ENCODE measurements at regions not wholly inside any gene's neighbourhood (a gene's known extent, or its start where the extent isn't known, plus 50 kb on each side); places are given as distances from the start of the nearest gene placed in this dataset.

- Histone ChIP-seq H3K9me3 (ENCODE audit: low read depth) (no peaks in the 10 kb centered on the region), H3K79me2 (ENCODE audit: insufficient read depth) (no peaks in the 10 kb centered on the region), H3K27ac (no peak overlapping the region), H3K9me2 (ENCODE audit: insufficient read depth) (no peaks in the 10 kb centered on the region), H3K27me3 (replicated peaks; ENCODE audit: insufficient read depth) (0 out of 2 replicates have a peak, but pooled peaks cover 4% of the 10 kb centered on the region), H2AFZ (no peak overlapping the region), H3K4me2 (ENCODE audit: unreplicated experiment) (no peak overlapping the region), H3F3A (ENCODE audit: insufficient read depth) (no peaks in the 10 kb centered on the region), H3K9ac (no peak overlapping the region), H3K36me3 (ENCODE audit: low read depth) (no peaks in the 10 kb centered on the region), H3K4me1 (ENCODE audit: insufficient read depth) (no peaks in the 10 kb centered on the region), H3K4me3 (no peak overlapping the region), H4K20me1 (ENCODE audit: insufficient read depth) (no peaks in the 10 kb centered on the region)
- in situ Hi-C loops (cut with MboI): no loop called here
- 57 to 59% methylated on average over 13 of the region's 13 CpGs for WGBS, 2 experiments (ENCODE audit: low coverage in 1 of 2, low lambda C conversion rate in 2 of 2, missing lambda C conversion rate in 2 of 2)
- peak; percentile 53 for DNase-seq
- TF ChIP-seq EZH2 (IDR thresholded peaks at IDR 0.05; ENCODE audit: insufficient read depth, poor library complexity, severe bottlenecking): no peak
- TF ChIP-seq EZH2phosphoT487 (IDR thresholded peaks at IDR 0.05; ENCODE audit: insufficient read depth, low read depth): no peak
Measured at GRCh38 chr6:1182722-1183521, 129.0 kb upstream of the FOXQ1 start.

GRCh38 chr6:1181939-1182605 is 129.8 kb upstream of the FOXQ1 start:
- H3K27ac ChIP-seq: no peak overlapping the region
- H2AFZ ChIP-seq: no peak overlapping the region
- no peaks in the 10 kb centered on the region for H3K4me1 ChIP-seq (ENCODE audit: insufficient read depth)
- TF ChIP-seq EZH2phosphoT487 (IDR thresholded peaks at IDR 0.05; ENCODE audit: insufficient read depth, low read depth): no peak
- no peak for TF ChIP-seq EZH2 (IDR thresholded peaks at IDR 0.05; ENCODE audit: insufficient read depth, poor library complexity, severe bottlenecking)
- H3K4me3 ChIP-seq: no peak overlapping the region
- 31 to 48% methylated on average over 4 of the region's 4 CpGs for WGBS, 2 experiments (ENCODE audit: low coverage in 1 of 2, low lambda C conversion rate in 2 of 2, missing lambda C conversion rate in 2 of 2)
- H3K27me3 ChIP-seq (replicated peaks; ENCODE audit: insufficient read depth): peaks cover 9% of the 10 kb centered on the region; the same call in 1 of the 2 replicates
- no peaks in the 10 kb centered on the region for H3F3A ChIP-seq (ENCODE audit: insufficient read depth)
- H3K9me2 ChIP-seq (ENCODE audit: insufficient read depth): no peaks in the 10 kb centered on the region
- H3K4me2 ChIP-seq (ENCODE audit: unreplicated experiment): no peak overlapping the region
- H3K79me2 ChIP-seq (ENCODE audit: insufficient read depth): no peaks in the 10 kb centered on the region
- in situ Hi-C loops (cut with MboI): no loop called here
- H3K9ac ChIP-seq: no peak overlapping the region
- H3K36me3 ChIP-seq (ENCODE audit: low read depth): no peaks in the 10 kb centered on the region
- DNase-seq: no peak
- no peaks in the 10 kb centered on the region for H3K9me3 ChIP-seq (ENCODE audit: low read depth)
- no peaks in the 10 kb centered on the region for H4K20me1 ChIP-seq (ENCODE audit: insufficient read depth)

GRCh38 chr6:1179571-1180459 is 132.1 kb upstream of the FOXQ1 start:
- H3K36me3 ChIP-seq (ENCODE audit: low read depth): no peaks in the 10 kb centered on the region
- no peaks in the 10 kb centered on the region for H4K20me1 ChIP-seq (ENCODE audit: insufficient read depth)
- H3K4me3 ChIP-seq: no peak overlapping the region
- no peaks in the 10 kb centered on the region for H3K9me2 ChIP-seq (ENCODE audit: insufficient read depth)
- no peak overlapping the region for H3K4me2 ChIP-seq (ENCODE audit: unreplicated experiment)
- H3K9me3 ChIP-seq (ENCODE audit: low read depth): no peaks in the 10 kb centered on the region
- H3K27me3 ChIP-seq (replicated peaks; ENCODE audit: insufficient read depth): peaks cover 7% of the 10 kb centered on the region; the same call in 1 of the 2 replicates
- in situ Hi-C loops (cut with MboI): no loop called here
- no peaks in the 10 kb centered on the region for H3F3A ChIP-seq (ENCODE audit: insufficient read depth)
- no peak overlapping the region for H3K9ac ChIP-seq
- no peak overlapping the region for H3K27ac ChIP-seq
- no peaks in the 10 kb centered on the region for H3K4me1 ChIP-seq (ENCODE audit: insufficient read depth)
- H2AFZ ChIP-seq: no peak overlapping the region
- 81 to 85% methylated on average over 16 of the region's 16 CpGs for WGBS, 2 experiments (ENCODE audit: low coverage in 1 of 2, low lambda C conversion rate in 2 of 2, missing lambda C conversion rate in 2 of 2)
- no peak for DNase-seq
- no peaks in the 10 kb centered on the region for H3K79me2 ChIP-seq (ENCODE audit: insufficient read depth)
- TF ChIP-seq EZH2phosphoT487 (IDR thresholded peaks at IDR 0.05; ENCODE audit: insufficient read depth, low read depth): no peak
- no peak for TF ChIP-seq EZH2 (IDR thresholded peaks at IDR 0.05; ENCODE audit: insufficient read depth, poor library complexity, severe bottlenecking)

GRCh38 chr6:1178590-1178989 is 133.3 kb upstream of the FOXQ1 start:
- Histone ChIP-seq H4K20me1 (ENCODE audit: insufficient read depth) (no peaks in the 10 kb centered on the region), H3K9me2 (ENCODE audit: insufficient read depth) (no peaks in the 10 kb centered on the region), H3K9ac (no peak overlapping the region), H2AFZ (no peak overlapping the region), H3K4me2 (ENCODE audit: unreplicated experiment) (no peak overlapping the region), H3F3A (ENCODE audit: insufficient read depth) (no peaks in the 10 kb centered on the region), H3K79me2 (ENCODE audit: insufficient read depth) (no peaks in the 10 kb centered on the region), H3K4me1 (ENCODE audit: insufficient read depth) (no peaks in the 10 kb centered on the region), H3K36me3 (ENCODE audit: low read depth) (no peaks in the 10 kb centered on the region), H3K9me3 (ENCODE audit: low read depth) (no peaks in the 10 kb centered on the region), H3K27me3 (replicated peaks; ENCODE audit: insufficient read depth) (peaks cover 6% of the 10 kb centered on the region; the same call in 1 of the 2 replicates), H3K4me3 (no peak overlapping the region), H3K27ac (no peak overlapping the region)
- no peak for DNase-seq
- WGBS, 2 experiments (ENCODE audit: low coverage in 1 of 2, low lambda C conversion rate in 2 of 2, missing lambda C conversion rate in 2 of 2): 76 to 82% methylated on average over 3 of the region's 3 CpGs
- TF ChIP-seq EZH2phosphoT487 (IDR thresholded peaks at IDR 0.05; ENCODE audit: insufficient read depth, low read depth) (no peak), EZH2 (IDR thresholded peaks at IDR 0.05; ENCODE audit: insufficient read depth, poor library complexity, severe bottlenecking) (no peak)
- in situ Hi-C loops (cut with MboI): no loop called here

Measured in GM23248 (cell line).